ENCODE measurements at regions not wholly inside any gene's neighbourhood (a gene's known extent, or its start where the extent isn't known, plus 50 kb on each side); places are given as distances from the start of the nearest gene placed in this dataset.

DNA sequence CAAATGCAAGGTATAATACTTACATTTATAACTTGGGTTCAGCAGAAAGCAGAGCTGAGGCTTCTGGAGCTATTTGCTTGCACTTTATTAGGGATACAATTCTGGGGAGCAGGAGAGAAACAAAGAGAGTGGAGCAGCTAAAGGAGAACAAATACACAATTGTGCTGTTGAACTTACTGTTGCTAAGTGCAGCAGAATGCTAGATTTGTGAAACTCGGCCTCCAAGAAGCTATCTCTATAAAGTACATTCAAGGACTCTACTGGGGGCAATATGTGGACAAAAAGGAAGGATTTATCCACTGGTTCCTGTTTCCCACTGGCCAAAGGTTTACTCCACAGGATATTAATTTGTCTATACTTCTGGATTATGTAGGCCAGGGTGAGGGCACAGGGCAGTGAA lies 86.8 kb downstream of the PPP1R2C start (continued):
- TF ChIP-seq ZNF274 (IDR thresholded peaks at IDR 0.05; ENCODE audit: low read length) (no peak), ZNF274 (tag by site-specific recombination; IDR thresholded peaks at IDR 0.05; ENCODE audit: borderline replicate concordance) (no peak), ZNF501 (tag by site-specific recombination; IDR thresholded peaks at IDR 0.05) (no peak), ZNF776 (tag by site-specific recombination; IDR thresholded peaks at IDR 0.05; ENCODE audit: borderline replicate concordance) (no peak)

DNA sequence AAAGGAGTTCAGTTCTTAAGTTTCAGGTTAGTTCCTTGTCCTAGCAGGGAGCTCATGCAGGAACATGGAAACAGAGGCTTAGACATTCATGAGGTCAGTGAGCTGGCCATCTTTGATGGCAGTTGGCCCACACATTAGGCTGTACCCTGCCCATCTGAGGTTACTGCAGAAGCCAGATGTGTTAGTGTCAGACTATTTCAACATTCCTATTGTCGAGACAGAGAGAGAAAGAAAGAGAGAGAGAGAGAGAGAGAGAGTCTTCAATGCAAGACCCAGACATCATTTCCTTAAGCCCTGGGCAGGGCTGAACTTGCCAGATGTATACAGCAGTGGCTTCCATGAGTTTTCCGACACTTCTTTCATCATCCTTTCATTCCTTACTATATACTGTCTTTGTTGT lies 91.3 kb downstream of the PPP1R2C start:
- CTCF ChIA-PET = interaction anchor here (0.7 kb wide), 1 partner anchor 627 kb away, joined by 4 read pairs; no protein-coding TSS in a partner anchor
- H3K4me1 ChIP-seq (ENCODE audit: control insufficient read depth, insufficient read depth, low read length) = no peaks in the 10 kb centered on the region
- POLR2A ChIA-PET = no interaction called here
- H3K27ac ChIP-seq (ENCODE audit: extremely low read depth, low read depth, low read length) = no peak overlapping the region
- H3K4me3 ChIP-seq (ENCODE audit: low read depth, low read length) = no peak overlapping the region
- no peak for TF ChIP-seq ZNF549 (tag by site-specific recombination; IDR thresholded peaks at IDR 0.05)
- no peaks in the 10 kb centered on the region for H3K36me3 ChIP-seq (ENCODE audit: control insufficient read depth in 2 of 2, insufficient read depth in 1 of 2, low read length in 2 of 2)
- no peaks in the 10 kb centered on the region for H3K9me3 ChIP-seq (ENCODE audit: control insufficient read depth, insufficient read depth, low read depth, low read length)

DNA sequence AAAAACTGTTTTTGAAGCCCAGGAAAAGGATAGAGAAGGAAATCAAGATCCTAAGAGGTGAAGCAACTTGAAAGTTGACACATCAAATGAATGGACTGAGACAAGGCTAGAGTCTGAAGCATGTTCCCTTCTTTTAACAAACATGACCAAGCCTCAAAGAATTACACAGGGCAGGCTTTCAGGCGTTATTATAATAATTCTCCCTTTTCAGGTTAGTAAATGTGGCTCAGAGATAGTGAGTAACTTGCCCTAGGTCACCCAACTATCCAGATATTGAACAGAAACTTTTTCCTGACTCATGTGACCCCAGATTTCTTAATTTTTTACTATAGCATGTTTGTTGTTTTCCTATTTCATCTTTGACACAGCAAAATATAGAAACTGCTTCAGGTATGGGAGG lies 91.7 kb downstream of the PPP1R2C start:
- POLR2A ChIA-PET = no interaction called here
- no peak for TF ChIP-seq HOXA7 (CRISPR knock-in tag; IDR thresholded peaks at IDR 0.05; ENCODE audit: borderline replicate concordance)
- TF ChIP-seq BCL11B (tag by site-specific recombination; IDR thresholded peaks at IDR 0.05; ENCODE audit: low read depth) = no peak
- no peak for TF ChIP-seq ZNF133 (tag by site-specific recombination; IDR thresholded peaks at IDR 0.05)
- TF ChIP-seq, protein P1, sequence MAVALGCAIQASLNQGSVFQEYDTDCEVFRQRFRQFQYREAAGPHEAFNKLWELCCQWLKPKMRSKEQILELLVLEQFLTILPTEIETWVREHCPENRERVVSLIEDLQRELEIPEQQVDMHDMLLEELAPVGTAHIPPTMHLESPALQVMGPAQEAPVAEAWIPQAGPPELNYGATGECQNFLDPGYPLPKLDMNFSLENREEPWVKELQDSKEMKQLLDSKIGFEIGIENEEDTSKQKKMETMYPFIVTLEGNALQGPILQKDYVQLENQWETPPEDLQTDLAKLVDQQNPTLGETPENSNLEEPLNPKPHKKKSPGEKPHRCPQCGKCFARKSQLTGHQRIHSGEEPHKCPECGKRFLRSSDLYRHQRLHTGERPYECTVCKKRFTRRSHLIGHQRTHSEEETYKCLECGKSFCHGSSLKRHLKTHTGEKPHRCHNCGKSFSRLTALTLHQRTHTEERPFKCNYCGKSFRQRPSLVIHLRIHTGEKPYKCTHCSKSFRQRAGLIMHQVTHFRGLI (tag by site-specific recombination; IDR thresholded peaks at IDR 0.05) = no peak
- no peak for TF ChIP-seq ZNF311 (tag by site-specific recombination; IDR thresholded peaks at IDR 0.05; ENCODE audit: borderline replicate concordance)
- TF ChIP-seq, protein P2, sequence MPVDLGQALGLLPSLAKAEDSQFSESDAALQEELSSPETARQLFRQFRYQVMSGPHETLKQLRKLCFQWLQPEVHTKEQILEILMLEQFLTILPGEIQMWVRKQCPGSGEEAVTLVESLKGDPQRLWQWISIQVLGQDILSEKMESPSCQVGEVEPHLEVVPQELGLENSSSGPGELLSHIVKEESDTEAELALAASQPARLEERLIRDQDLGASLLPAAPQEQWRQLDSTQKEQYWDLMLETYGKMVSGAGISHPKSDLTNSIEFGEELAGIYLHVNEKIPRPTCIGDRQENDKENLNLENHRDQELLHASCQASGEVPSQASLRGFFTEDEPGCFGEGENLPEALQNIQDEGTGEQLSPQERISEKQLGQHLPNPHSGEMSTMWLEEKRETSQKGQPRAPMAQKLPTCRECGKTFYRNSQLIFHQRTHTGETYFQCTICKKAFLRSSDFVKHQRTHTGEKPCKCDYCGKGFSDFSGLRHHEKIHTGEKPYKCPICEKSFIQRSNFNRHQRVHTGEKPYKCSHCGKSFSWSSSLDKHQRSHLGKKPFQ (tag by site-specific recombination; IDR thresholded peaks at IDR 0.05) = no peak
- TF ChIP-seq, protein P3, sequence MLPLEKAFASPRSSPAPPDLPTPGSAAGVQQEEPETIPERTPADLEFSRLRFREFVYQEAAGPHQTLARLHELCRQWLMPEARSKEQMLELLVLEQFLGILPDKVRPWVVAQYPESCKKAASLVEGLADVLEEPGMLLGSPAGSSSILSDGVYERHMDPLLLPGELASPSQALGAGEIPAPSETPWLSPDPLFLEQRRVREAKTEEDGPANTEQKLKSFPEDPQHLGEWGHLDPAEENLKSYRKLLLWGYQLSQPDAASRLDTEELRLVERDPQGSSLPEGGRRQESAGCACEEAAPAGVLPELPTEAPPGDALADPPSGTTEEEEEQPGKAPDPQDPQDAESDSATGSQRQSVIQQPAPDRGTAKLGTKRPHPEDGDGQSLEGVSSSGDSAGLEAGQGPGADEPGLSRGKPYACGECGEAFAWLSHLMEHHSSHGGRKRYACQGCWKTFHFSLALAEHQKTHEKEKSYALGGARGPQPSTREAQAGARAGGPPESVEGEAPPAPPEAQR (tag by site-specific recombination; IDR thresholded peaks at IDR 0.05) = no peak
- no peak for TF ChIP-seq SALL2 (tag by site-specific recombination; IDR thresholded peaks at IDR 0.05; ENCODE audit: borderline replicate concordance)
- no peak for TF ChIP-seq ZFP41 (tag by site-specific recombination; IDR thresholded peaks at IDR 0.05; ENCODE audit: borderline replicate concordance)
- TF ChIP-seq ZNF548 (tag by site-specific recombination; IDR thresholded peaks at IDR 0.05) = no peak
- TF ChIP-seq, protein P4, sequence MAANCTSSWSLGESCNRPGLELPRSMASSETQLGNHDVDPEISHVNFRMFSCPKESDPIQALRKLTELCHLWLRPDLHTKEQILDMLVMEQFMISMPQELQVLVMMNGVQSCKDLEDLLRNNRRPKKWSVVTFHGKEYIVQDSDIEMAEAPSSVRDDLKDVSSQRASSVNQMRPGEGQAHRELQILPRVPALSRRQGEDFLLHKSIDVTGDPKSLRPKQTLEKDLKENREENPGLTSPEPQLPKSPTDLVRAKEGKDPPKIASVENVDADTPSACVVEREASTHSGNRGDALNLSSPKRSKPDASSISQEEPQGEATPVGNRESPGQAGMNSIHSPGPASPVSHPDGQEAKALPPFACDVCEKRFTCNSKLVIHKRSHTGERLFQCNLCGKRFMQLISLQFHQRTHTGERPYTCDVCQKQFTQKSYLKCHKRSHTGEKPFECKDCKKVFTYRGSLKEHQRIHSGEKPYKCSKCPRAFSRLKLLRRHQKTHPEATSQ (tag by site-specific recombination; IDR thresholded peaks at IDR 0.05) = no peak
- no peak for TF ChIP-seq ZNF23 (tag by site-specific recombination; IDR thresholded peaks at IDR 0.05; ENCODE audit: borderline replicate concordance)
- no peak for TF ChIP-seq ZNF561 (tag by site-specific recombination; IDR thresholded peaks at IDR 0.05; ENCODE audit: borderline replicate concordance)
- no peak for TF ChIP-seq ZNF433 (tag by site-specific recombination; IDR thresholded peaks at IDR 0.05; ENCODE audit: low read depth)
- TF ChIP-seq, protein P5, sequence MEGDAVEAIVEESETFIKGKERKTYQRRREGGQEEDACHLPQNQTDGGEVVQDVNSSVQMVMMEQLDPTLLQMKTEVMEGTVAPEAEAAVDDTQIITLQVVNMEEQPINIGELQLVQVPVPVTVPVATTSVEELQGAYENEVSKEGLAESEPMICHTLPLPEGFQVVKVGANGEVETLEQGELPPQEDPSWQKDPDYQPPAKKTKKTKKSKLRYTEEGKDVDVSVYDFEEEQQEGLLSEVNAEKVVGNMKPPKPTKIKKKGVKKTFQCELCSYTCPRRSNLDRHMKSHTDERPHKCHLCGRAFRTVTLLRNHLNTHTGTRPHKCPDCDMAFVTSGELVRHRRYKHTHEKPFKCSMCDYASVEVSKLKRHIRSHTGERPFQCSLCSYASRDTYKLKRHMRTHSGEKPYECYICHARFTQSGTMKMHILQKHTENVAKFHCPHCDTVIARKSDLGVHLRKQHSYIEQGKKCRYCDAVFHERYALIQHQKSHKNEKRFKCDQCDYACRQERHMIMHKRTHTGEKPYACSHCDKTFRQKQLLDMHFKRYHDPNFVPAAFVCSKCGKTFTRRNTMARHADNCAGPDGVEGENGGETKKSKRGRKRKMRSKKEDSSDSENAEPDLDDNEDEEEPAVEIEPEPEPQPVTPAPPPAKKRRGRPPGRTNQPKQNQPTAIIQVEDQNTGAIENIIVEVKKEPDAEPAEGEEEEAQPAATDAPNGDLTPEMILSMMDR (tag by site-specific recombination; IDR thresholded peaks at IDR 0.05) = no peak
- no peak for TF ChIP-seq ZEB2 (tag by site-specific recombination; IDR thresholded peaks at IDR 0.05)
- TF ChIP-seq ZNF19 (tag by site-specific recombination; IDR thresholded peaks at IDR 0.05; ENCODE audit: low read depth) = no peak
- CTCF ChIA-PET = interaction anchor here (0.7 kb wide), 1 partner anchor 626 kb away, joined by 4 read pairs; no protein-coding TSS in a partner anchor
- H3K27ac ChIP-seq (ENCODE audit: extremely low read depth, low read depth, low read length) = no peak overlapping the region
- H3K9me3 ChIP-seq (ENCODE audit: control insufficient read depth, insufficient read depth, low read depth, low read length) = no peaks in the 10 kb centered on the region
- H3K4me1 ChIP-seq (ENCODE audit: control insufficient read depth, insufficient read depth, low read length) = no peaks in the 10 kb centered on the region
- no peak overlapping the region for H3K4me3 ChIP-seq (ENCODE audit: low read depth, low read length)
- H3K36me3 ChIP-seq (ENCODE audit: control insufficient read depth in 2 of 2, insufficient read depth in 1 of 2, low read length in 2 of 2) = no peaks in the 10 kb centered on the region

All from HEK293 (cell line).